Pulmonary artery endothelial cell (primary cell): ENCODE measurements at regions not wholly inside any gene's neighbourhood (a gene's known extent, or its start where the extent isn't known, plus 50 kb on each side); places are given as distances from the start of the nearest gene placed in this dataset.
"Not testable (repeated sequence)": the region's sequence is repeated elsewhere in the genome, so short reads cannot be mapped to it uniquely, and the experiment has no call there.

Source experiments
- DNase-seq: peaks from one replicate; pipeline ENCODE4 v3.0.0-alpha.2; 2011; ENCODE audit warnings: low read depth, low spot score

DNA sequence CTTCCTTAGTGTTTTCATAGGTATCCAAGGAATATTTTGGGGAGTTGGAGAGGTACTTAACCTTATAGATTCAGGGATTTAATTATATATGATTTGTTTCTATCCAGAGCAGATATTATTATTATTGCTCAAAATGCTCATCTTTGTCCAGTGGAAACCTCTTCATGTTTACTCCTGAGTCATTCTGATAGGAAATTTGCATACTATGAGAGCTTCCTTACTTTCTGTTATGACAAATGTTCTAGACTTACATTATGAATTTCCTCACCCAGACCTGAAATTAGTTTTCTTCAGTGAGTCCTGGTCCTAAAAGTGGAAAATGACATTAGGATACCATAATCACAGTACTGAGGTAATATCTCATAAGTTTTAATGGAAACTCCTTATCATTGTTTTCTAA is 57.5 kb upstream of the PLPPR5 start:
- no peak for DNase-seq

GRCh38 chr1:99069146-99069545 is 64.5 kb upstream of the PLPPR5 start:
- no peak for DNase-seq

DNA sequence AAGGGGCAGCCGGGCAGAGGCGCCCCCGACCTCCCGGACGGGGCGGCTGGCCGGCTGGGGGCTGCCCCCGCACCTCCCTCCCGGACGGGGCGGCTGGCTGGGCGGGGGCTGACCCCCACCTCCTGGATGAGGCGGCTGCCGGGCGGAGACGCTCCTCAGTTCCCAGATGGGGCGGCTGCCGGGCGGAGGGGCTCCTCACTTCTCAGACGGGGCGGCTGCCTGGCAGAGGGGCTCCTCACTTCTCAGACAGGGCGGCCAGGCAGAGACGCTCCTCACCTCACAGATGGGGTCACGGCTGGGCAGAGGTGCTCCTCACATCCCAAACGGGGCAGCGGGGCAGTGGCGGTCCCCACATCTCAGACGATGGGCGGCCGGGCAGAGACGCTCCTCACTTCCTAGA is 73.9 kb upstream of the PLPPR5 start:
- not testable (repeated sequence) for DNase-seq

DNA sequence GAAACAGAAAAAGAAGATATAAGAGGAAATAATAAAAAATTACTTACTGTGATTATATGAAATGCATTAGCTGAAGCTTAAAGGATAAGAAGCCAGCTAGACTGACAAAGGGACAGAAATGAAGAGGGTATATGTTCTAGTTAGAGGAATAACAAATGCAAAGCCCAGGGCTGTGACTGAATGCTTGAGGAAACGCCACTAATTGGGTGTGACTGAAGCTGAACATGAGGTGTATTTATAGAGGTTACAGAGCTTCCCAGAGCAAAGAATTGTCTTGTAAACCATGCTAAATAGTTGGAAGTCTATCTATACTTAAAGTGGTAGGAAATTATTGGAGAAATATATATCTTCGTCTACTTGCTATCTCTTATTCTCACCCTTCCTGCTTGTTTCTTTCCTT is 77.7 kb upstream of the PLPPR5 start:
- no peak for DNase-seq

DNA sequence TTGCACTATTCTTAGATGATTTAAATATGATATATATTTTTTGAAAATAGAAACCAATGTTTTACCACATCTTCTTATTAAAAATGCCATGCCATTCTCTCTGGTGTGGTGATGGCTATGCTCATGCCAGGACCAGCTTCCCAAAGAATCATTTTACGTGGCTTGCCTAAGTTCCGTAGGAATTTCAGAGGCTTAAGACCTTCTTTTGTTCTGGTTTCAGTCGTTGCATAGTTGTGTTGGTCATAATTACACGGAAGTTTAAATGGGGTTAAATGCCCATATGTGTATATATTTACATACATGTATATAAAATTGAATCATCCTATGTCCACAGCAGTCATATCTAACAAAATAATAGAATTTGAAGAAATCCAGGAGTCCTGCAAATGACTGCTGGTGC is 78.7 kb upstream of the PLPPR5 start:
- DNase-seq, result no peak

GRCh38 chr1:99084562-99084961 is 79.9 kb upstream of the PLPPR5 start:
- DNase-seq, result no peak

DNA sequence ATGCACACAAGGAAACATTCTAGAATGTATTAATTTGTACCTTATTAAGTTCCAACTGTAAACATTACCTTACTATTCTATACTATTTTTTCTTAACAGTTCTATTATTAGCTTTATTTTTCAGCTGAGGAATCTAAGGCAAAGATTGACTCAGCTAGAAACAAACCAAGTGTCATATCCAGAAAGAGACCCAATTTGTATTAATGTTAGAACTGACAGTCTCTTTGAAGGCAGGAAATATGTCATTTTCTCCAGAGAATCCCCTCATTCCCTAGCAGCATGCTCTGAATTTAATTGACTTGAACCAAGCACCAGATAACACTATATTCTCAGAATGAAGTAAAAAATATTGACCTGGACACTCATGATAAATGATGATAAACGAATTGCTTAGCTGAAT is 81.4 kb upstream of the PLPPR5 start:
- no peak for DNase-seq

DNA sequence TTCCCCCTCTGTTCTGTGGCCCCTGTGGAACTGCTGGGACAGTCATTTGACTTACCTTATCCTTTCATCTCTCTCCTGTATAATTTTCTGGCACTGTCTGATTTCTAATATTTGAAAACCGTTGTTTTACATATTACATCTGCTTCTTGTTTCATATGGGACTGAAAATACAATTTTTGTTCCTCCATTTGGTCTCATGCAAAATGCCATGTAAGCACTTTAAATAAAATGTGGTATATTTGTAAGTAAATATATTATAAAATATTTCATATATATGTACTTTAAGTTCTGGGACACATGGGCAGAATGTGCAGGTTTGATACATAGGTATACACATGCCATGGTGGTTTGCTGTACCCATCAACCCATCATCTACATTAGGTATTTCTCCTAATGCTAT is 93.9 kb upstream of the PLPPR5 start:
- no peak for DNase-seq

GRCh38 chr1:99106274-99106673 is 101.6 kb upstream of the PLPPR5 start:
- DNase-seq, result no peak

DNA sequence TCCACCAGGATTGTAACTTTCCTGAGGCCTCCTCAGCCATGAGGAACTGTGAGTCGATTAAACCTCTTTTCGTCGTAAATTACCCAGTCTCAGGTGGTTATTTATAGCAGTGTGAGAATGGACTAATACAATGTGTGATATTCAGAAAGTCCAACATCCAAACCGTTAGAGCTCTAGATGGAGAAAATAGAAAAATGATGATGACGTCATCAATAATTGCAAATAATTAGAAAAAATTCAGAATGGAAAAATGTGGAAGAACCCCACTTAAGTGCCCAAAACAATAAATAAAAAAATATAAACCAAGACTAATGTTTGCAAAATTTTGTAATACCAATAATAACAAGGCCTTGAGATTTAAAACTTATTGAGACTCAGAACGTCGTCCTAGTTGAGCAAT is 103.0 kb upstream of the PLPPR5 start:
- no peak for DNase-seq

- DNase-seq, result no peak
These were observed 105.7 kb upstream of the PLPPR5 start for GRCh38 chr1:99110140-99111041.

DNA sequence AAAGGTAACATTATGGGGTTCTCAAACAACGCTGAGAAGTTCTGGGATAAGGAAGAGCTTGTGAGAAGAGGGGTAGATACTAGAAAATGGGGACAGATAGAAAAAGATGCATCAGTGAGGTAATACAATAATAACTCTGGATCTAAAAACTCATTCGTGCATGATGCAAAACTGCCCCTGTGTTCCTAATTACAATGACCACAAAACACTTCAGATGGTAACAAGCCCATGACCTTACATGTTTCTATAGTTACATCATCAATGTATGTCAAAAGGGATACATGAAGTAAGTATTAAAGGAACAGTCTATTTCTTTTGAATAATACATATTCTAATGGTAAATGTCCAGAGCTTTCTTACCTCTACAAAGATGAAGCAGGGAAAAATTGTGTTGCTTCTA is 110.6 kb upstream of the PLPPR5 start:
- DNase-seq, result no peak

DNA sequence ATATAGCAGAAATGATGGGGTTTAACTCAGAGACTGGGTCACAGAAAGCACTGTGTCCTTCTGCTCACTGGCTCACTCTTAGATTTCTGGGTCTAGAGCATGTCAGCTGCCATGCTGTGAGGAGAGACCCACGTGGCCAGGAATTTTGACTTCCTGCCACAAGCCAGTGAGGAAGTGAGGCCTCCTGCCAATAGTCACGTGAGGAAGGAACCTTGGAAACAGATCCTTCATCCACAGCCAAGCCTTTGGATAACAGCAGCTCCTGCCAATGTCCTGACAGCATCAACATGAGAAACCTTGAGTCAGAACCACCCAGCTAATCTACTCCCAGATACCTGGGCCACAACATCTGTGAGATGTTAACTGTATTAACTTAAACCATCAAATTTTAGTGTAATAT is 114.5 kb upstream of the PLPPR5 start:
- no peak for DNase-seq

DNA sequence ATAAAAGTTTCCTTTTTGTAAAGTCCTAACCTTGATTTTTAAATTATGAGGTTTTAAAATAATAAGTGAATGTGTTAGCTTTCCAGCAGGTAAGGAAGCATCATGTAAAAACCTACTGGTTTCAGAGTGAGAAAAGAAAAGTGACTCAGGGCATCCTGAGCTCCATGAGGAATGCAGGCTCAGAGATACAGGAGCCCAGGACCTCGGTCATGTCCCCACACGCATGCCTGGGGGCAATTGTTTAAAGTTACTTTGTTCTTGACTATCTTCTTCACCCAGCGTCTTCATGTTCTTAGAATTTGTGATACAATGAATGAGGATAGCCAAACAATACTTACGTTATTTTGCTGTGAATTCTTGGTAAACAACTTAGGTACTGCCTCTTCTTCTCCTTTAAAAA is 117.4 kb upstream of the PLPPR5 start:
- no peak for DNase-seq

GRCh38 chr1:99123936-99124335 is 119.3 kb upstream of the PLPPR5 start:
- no peak for DNase-seq

DNA sequence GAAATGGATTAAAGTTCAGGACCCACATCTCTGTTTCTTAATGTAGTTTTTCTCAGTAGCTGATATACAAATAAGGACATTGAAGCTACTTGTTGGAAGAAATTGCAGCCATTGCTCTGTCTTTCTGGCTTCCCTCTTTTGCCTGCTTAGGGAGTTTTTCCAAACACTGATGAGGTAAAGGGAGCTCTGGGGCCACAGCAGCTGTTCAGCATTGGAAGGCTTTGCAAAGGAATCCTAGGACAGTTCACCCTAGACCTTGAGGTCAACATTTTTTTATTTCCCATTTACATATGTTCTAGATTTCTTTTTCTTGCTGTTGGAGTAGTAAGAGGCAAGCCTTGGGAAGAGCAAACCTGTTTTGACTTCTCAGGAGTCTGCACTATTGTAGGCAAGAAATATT is 126.9 kb upstream of the PLPPR5 start:
- no peak for DNase-seq

- DNase-seq, result no peak
These were observed 129.3 kb upstream of the PLPPR5 start for GRCh38 chr1:99133756-99134500.

DNA sequence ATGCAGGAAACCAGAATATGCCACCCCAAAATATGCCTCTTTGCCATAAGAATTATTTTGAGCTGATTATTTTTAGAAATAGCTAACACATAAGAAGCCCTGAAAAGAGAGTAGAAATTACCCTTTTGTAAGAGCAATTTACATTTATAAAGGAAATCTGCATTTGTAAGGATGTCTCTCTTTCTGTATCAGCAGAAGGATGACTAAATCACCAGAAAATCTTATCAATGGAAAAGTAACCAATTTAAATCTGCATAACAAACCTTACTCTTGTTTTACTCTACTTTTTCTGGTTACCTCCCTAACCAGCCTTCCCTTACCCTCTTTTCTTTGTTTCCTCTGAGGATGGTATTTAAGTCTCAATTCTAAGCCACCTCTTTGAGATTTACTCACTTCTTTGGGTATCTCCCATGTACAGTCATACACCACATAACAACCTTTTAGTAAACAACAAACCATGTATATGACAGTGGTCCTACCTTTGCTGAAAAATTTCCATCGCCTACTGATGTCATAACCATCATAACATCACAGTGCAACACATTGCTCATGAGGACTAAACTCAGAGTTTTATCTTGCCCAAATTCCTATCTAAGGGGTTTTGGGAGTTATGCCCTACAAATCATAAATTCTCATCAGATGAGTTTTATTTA is 126.6 kb upstream of the PLPPR4 start:
- DNase-seq, result no peak

GRCh38 chr1:99139876-99140275 is 124.4 kb upstream of the PLPPR4 start:
- DNase-seq, result no peak

- DNase-seq, result no peak
These were observed 118.0 kb upstream of the PLPPR4 start for GRCh38 chr1:99146129-99146848.

DNA sequence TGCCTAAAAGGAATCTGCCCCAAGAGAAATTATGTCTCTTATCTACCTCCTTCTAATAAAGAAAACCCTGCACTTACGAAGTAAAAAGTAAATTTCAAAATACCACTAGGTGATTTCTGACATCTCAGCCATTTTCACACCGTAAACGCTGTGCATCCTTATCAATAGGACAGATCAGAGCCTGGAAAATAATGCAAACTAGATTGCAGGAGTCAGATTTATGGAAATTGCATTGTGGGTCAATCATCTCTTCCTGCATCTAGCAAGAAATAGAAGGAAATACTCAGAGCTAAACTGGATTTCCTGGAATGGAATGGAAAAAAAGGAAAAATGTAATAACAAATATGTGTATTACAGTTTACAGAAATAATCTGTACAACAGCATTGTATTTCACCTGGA is 114.3 kb upstream of the PLPPR4 start:
- no peak for DNase-seq

DNA sequence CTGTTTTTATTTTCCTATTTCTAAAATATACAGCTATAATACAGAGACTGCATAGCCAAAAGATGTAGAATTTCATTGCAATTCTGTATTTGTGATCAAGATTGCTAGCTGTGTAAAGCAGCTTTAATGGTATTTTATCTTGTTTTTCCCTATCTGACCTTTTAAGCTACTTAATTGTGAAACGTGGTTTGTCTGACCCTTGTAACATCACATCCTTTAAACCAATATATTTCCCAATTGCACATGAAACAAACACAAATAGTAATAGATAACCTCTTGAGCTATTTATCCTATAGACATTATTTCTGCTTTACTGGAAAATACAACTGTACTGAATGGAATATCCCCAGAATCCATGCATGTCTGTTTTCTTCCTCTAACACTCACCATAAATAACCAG is 112.2 kb upstream of the PLPPR4 start:
- DNase-seq, result no peak
